NB4 (cell line): ENCODE measurements at regions not wholly inside any gene's neighbourhood (a gene's known extent, or its start where the extent isn't known, plus 50 kb on each side); places are given as distances from the start of the nearest gene placed in this dataset.

Experiments
- CTCF ChIP-seq: IDR thresholded peaks from one replicate; pipeline ENCODE4 v1.5.1; 2012; ENCODE audit warnings: low read depth, low read length
- MAX ChIP-seq: IDR thresholded peaks from 2 replicates; pipeline ENCODE4 v1.6.1; 2011; ENCODE audit warnings: low read depth, low read length

- TF ChIP-seq CTCF (no peak), MAX (no peak)
Observed at GRCh38 chr1:11354893-11355553, 82.0 kb downstream of the UBIAD1 start.
